ENCODE measurements at regions not wholly inside any gene's neighbourhood (a gene's known extent, or its start where the extent isn't known, plus 50 kb on each side); places are given as distances from the start of the nearest gene placed in this dataset.

- Histone ChIP-seq H3K4me3 (no peak overlapping the region), H2AFZ (ENCODE audit: control insufficient read depth, low read depth, low read length) (no peak overlapping the region), H3K27ac (ENCODE audit: control insufficient read depth, insufficient read depth) (no peak overlapping the region), H3K79me2 (ENCODE audit: control insufficient read depth, insufficient read depth, low read length) (no peaks in the 10 kb centered on the region), H4K20me1 (ENCODE audit: control insufficient read depth, insufficient read depth) (no peaks in the 10 kb centered on the region), H3K4me2 (ENCODE audit: control insufficient read depth, insufficient read depth) (no peak overlapping the region), H3K4me1 (ENCODE audit: control insufficient read depth, insufficient read depth, low read length) (no peaks in the 10 kb centered on the region), H3K27me3 (replicated peaks in 1 of 2; ENCODE audit: control insufficient read depth in 2 of 2, insufficient read depth in 2 of 2, low read length in 1 of 2) (no peaks in the 10 kb centered on the region), H3K9me3 (replicated peaks; ENCODE audit: control insufficient read depth, insufficient read depth, low read length) (no peaks in the 10 kb centered on the region), H3K9ac (ENCODE audit: control insufficient read depth, insufficient read depth, low read length) (no peak overlapping the region), H3K36me3 (ENCODE audit: control insufficient read depth in 2 of 2, insufficient read depth in 2 of 2, low read length in 1 of 2) (no peaks in the 10 kb centered on the region)
- in situ Hi-C loops (cut with MboI): no loop called here
- ChIA-PET CTCF (interaction anchor here (0.8 to 2.3 kb wide), 4 partner anchors 9 to 446 kb away, joined by 3 to 10 read pairs (median 4); no protein-coding TSS in a partner anchor), POLR2A (interaction anchor here (0.6 to 0.8 kb wide), 2 partner anchors 23 to 524 kb away, joined by 3 to 5 read pairs; no protein-coding TSS in a partner anchor), RAD21 (ENCODE audit: unreplicated experiment) (interaction anchor here (0.7 to 1.6 kb wide), 4 partner anchors 24 to 312 kb away, joined by 3 to 5 read pairs (median 4); no protein-coding TSS in a partner anchor), SMC1A (ENCODE audit: uncharacterized antibody, unreplicated experiment) (interaction anchor here (0.9 to 4.5 kb wide), 9 partner anchors 8 to 307 kb away, joined by 3 to 22 read pairs (median 3); no protein-coding TSS in a partner anchor)
- FAIRE-seq (no peak), ATAC-seq (no peak), DNase-seq (ENCODE audit: low read depth, low spot score) (no peak)
- WGBS (ENCODE audit: insufficient coverage, insufficient replicate concordance, low lambda C conversion rate, missing lambda C conversion rate): 37% methylated on average over 4 of the region's 4 CpGs
- no peak for TF ChIP-seq HCFC1 (IDR thresholded peaks at IDR 0.05; ENCODE audit: low read length)
- no peak for TF ChIP-seq CBX3 (IDR thresholded peaks at IDR 0.05; ENCODE audit: borderline replicate concordance, low read depth)
- TF ChIP-seq IKZF2 (IDR thresholded peaks at IDR 0.05): no peak
- no peak for TF ChIP-seq CBFB (IDR thresholded peaks at IDR 0.05; ENCODE audit: low read depth)
- no peak for TF ChIP-seq ZBTB40 (IDR thresholded peaks at IDR 0.05; ENCODE audit: borderline replicate concordance)
- no peak for TF ChIP-seq MEF2B (IDR thresholded peaks at IDR 0.05; ENCODE audit: partially characterized antibody, poor library complexity, severe bottlenecking)
- TF ChIP-seq ELK1 (IDR thresholded peaks at IDR 0.05; ENCODE audit: low read depth, low read length): no peak
- TF ChIP-seq ASH2L (IDR thresholded peaks at IDR 0.05; ENCODE audit: borderline replicate concordance, low read depth): no peak
- TF ChIP-seq RB1 (IDR thresholded peaks at IDR 0.05; ENCODE audit: borderline replicate concordance): no peak
- TF ChIP-seq POLR2AphosphoS5 (IDR thresholded peaks at IDR 0.05; ENCODE audit: low read length): no peak
- TF ChIP-seq ATF3 (IDR thresholded peaks at IDR 0.05; ENCODE audit: borderline replicate concordance, extremely low read depth, low read depth, low read length): no peak
- TF ChIP-seq CHD4 (IDR thresholded peaks at IDR 0.05): no peak
- BruUV-seq (replicated peaks): no TSS peak
- intact Hi-C loops (cut with micrococcal nuclease; ENCODE audit: unreplicated experiment): no loop called here
Observed at GRCh38 chr14:58947156-58947555, 241.3 kb upstream of the DAAM1 start.

Measured in GM12878 (cell line).